Retinal pigment epithelial cell (primary cell): ENCODE measurements at regions not wholly inside any gene's neighbourhood (a gene's known extent, or its start where the extent isn't known, plus 50 kb on each side); places are given as distances from the start of the nearest gene placed in this dataset.

Experiments
- DNase-seq: peaks from one replicate; pipeline ENCODE4 v3.0.0-alpha.2; 2010; ENCODE audit warnings: low read depth
- H3K4me3 ChIP-seq: 2 replicates; pipeline ENCODE4 v1.5.1; 2011; ENCODE audit warnings: mild to moderate bottlenecking, low read length, control low read depth, moderate library complexity
- CTCF ChIP-seq: conservative IDR thresholded peaks from 2 replicates; pipeline ENCODE4 v1.5.1; 2011; ENCODE audit warnings: low read depth, low read length, control low read depth, inconsistent platforms

DNA sequence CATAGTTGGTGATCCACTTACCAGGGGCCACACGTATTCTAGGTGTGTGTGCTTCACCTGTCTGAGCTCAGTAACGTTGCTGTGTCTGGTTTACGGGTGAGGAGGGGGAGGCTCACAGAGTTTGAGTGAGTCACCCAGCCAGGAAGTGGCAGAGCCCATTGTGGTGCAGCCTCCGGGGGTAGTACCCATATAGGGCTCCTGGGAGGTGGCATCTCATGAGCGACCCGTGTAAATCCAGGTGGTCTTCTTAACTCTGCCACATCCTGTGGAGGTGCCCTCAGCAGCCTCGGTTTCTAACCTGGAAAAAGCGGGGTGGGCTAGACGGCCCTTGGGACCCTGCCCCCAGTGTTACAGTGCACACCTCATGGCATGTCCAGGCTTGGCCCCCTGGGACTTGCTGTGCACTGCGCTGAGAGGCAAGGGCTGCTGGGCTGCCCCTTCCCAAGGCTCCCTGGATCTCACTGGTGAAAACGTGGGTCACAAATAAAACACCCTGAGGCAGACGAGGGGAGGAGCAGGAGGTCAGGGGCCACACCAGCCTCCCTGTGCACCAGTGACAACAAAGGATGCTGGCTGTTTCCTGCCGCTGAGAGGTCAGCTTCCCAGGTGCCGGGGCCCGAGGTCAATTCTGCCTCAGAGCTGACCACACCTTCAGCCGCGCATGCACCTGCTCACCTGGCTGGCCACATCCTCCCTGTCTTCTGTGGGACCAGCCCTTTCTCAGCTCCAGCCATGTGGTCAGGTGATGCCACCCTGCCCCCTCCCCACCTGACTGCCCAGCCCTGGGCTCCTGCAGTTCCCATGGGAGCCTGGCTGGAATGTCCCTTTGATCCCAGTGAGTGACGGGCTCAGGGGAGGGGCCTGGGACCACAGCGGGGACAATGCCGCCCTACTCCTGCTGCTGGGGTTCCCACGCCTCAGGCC lies 305.1 kb downstream of the CTTN start:
- TF ChIP-seq CTCF = no peak
- DNase-seq = no peak

GRCh38 chr11:70705097-70705496 lies 306.8 kb downstream of the CTTN start:
- no peak overlapping the region for H3K4me3 ChIP-seq
- no peak for TF ChIP-seq CTCF
- DNase-seq = no peak

More for the DNA sequence above, 305.1 kb downstream of the CTTN start:
- no peak overlapping the region for H3K4me3 ChIP-seq

- no peak for TF ChIP-seq CTCF
- H3K4me3 ChIP-seq = no peak overlapping the region
- no peak for DNase-seq
Observed at GRCh38 chr11:70705930-70706329, 307.6 kb downstream of the CTTN start.

- DNase-seq = no peak
- H3K4me3 ChIP-seq = no peak overlapping the region
- TF ChIP-seq CTCF = no peak
Observed at GRCh38 chr11:70707821-70708220, 309.5 kb downstream of the CTTN start.

DNA sequence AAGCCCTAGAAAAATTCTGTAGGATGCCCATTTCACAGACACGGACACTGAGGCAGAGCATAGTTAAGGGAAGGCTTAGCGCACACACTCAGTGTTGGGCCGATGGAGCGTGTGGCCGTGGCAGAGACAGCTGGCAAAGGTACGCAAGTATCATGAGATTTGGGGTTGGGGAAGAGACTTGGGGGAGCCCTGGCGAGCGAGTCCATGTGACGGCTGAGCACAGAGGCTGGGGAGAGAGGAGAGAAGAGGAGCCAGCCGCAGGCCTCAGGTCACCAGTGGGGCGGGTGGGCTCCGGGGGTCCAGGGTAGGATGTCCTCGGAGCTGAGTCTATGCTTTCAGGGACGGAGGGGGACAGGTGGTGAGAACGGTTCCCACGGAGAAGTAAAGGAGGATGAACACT lies 311.3 kb downstream of the CTTN start:
- no peak for TF ChIP-seq CTCF
- H3K4me3 ChIP-seq = no peak overlapping the region
- DNase-seq = no peak

- no peak overlapping the region for H3K4me3 ChIP-seq
- no peak for DNase-seq
- TF ChIP-seq CTCF = no peak
Observed at GRCh38 chr11:70710192-70710591, 311.9 kb downstream of the CTTN start.

- no peak for DNase-seq
- no peak for TF ChIP-seq CTCF
Observed at GRCh38 chr11:70710601-70711000, 312.3 kb downstream of the CTTN start.

More at GRCh38 chr11:70710601-70711000, 312.3 kb downstream of the CTTN start:
- no peak overlapping the region for H3K4me3 ChIP-seq
